ENCODE measurements at regions not wholly inside any gene's neighbourhood (a gene's known extent, or its start where the extent isn't known, plus 50 kb on each side); places are given as distances from the start of the nearest gene placed in this dataset.

DNA sequence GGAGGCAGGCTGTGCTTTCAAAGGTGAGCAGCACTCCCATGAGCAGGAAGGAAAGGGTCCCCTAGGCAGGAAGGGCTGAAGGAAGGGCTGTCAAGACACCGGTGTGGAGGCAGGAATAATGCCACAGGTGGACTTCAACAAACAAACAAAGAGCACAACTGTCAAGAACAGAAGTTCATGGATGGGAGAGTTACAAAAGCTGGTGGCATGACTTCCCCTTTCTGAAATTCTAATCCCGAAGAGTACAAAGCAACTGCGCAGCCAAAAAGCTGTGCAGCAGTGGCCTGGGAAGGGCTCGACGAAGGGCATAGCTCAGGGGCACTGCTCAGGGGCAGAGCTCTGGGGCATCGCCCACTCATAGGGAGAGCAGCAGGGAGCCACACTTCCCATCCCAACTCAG lies 582.3 kb upstream of the DIPK2B start:
- DNase-seq (ENCODE audit: low read depth) = no peak
- TF ChIP-seq, protein P1, sequence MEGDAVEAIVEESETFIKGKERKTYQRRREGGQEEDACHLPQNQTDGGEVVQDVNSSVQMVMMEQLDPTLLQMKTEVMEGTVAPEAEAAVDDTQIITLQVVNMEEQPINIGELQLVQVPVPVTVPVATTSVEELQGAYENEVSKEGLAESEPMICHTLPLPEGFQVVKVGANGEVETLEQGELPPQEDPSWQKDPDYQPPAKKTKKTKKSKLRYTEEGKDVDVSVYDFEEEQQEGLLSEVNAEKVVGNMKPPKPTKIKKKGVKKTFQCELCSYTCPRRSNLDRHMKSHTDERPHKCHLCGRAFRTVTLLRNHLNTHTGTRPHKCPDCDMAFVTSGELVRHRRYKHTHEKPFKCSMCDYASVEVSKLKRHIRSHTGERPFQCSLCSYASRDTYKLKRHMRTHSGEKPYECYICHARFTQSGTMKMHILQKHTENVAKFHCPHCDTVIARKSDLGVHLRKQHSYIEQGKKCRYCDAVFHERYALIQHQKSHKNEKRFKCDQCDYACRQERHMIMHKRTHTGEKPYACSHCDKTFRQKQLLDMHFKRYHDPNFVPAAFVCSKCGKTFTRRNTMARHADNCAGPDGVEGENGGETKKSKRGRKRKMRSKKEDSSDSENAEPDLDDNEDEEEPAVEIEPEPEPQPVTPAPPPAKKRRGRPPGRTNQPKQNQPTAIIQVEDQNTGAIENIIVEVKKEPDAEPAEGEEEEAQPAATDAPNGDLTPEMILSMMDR (IDR thresholded peaks at IDR 0.05; ENCODE audit: insufficient read depth, low read depth, low read length) = no peak
- no peak overlapping the region for H3K4me3 ChIP-seq (ENCODE audit: low read depth, low read length)

DNA sequence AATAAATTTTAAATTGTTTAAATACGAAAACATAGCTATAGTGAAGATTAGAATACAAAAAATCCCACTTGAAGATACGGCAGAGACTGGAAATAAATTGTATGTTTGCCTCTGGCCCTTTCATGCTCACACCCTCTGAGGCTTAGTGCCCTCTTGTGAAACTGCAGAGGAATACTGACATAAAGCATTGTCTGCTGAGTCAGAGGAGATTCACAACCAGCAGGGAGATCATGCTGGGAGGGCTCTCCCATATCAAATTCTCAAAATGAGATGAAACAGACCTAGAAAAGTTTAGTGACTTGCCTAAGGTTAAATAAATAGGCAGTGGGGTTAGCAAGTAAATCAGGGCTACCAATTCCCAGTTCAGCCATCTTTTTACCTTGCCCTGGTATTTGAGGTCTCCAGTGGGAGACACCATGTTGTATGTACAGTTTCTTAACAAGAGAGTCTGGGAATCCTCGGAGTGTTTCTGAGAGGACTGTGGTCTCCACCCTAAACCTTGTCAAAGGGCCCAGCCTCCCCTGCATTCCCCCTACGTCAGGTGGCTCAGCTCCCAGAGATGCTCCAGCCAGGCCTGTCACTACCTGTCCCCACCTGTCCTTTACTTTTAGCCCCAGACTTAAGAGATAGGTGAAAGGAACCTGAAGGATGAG lies 581.4 kb upstream of the DIPK2B start:
- DNase-seq (ENCODE audit: low read depth) = peak; percentile 86
- H3K4me3 ChIP-seq (ENCODE audit: low read depth, low read length) = no peak overlapping the region
- TF ChIP-seq, protein P1 (IDR thresholded peaks at IDR 0.05; ENCODE audit: insufficient read depth, low read depth, low read length) = peak; percentile 32

DNA sequence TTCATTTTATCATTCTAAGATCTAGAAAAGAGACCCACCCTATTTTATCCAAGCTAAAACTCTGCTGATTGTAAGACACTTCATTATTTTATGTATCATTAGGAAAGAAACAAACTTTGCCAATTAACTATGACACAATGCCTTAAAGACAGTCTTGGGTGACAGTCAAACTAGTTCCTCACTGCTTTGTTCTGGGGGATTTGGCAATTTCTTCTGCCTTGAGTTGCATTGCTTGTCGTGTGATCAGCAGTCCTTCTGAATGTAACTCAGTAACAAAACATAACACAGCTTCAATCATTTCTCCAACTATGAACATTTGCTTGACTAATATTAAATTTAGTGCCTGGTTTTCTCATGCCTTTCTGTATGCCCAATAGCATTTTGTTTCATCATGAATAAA lies 577.9 kb upstream of the DIPK2B start:
- no peak for DNase-seq (ENCODE audit: low read depth)
- TF ChIP-seq, protein P1 (IDR thresholded peaks at IDR 0.05; ENCODE audit: insufficient read depth, low read depth, low read length) = no peak
- no peak overlapping the region for H3K4me3 ChIP-seq (ENCODE audit: low read depth, low read length)

DNA sequence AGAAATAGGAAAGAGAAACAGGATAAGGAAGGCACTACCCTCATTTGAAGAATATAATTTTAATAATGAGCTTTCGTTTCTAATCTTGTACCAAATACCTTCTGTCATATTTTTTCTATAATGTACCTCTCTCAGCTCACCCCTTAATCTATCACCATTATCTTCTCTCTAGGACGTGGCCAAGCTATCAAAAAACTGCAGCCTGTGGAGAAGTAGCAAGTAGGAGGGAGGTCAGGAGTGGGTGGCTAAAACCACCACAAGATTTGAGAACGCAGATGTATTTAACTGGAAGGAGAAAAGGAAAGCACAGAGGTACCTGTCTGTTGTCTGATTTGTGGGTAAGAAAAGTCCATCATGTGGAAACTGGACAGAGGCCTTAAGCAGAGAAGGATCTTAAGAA lies 576.7 kb upstream of the DIPK2B start:
- no peak for DNase-seq (ENCODE audit: low read depth)
- TF ChIP-seq, protein P1 (IDR thresholded peaks at IDR 0.05; ENCODE audit: insufficient read depth, low read depth, low read length) = no peak
- H3K4me3 ChIP-seq (ENCODE audit: low read depth, low read length) = no peak overlapping the region

DNA sequence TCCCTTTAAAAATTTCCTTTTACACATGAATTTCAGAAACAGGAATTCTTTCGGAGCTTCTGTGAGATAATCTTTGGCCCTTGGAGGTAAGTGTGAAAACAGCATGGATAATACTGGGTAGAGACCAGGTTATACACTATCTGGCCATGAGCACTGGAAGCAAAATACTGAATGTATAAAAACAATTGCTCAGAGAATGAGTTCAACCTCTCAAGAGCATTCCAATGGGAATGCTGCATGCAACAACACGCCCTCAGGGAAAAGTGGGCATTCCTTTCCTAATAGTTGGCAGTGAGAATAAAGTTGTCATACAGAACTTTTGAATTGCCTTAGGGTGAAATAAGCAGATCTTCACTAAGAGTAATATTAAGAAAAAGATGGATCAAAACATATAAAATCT lies 574.8 kb upstream of the DIPK2B start:
- peak; percentile 47 for DNase-seq (ENCODE audit: low read depth)
- H3K4me3 ChIP-seq (ENCODE audit: low read depth, low read length) = no peak overlapping the region
- TF ChIP-seq, protein P1 (IDR thresholded peaks at IDR 0.05; ENCODE audit: insufficient read depth, low read depth, low read length) = no peak

DNA sequence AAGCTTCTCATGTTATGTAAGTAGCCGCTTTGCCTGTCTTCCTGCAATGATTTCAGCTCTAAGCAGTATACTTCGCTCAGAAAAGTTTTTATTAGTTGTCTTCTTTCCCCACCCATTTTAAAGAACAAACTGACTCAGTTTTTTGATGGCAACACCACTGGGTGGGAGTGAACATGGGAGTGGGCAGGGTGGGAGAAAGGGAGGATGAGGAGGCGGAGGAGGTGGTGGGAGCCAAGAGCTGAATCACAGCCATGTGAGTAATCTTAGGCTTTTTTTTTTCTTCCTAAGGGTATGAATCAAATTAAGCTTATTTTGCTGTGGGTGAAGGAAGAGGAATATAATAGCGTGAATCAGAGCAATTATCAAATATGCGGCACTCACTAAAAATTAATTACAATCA lies 574.3 kb upstream of the DIPK2B start:
- H3K4me3 ChIP-seq (ENCODE audit: low read depth, low read length) = no peak overlapping the region
- TF ChIP-seq, protein P1 (IDR thresholded peaks at IDR 0.05; ENCODE audit: insufficient read depth, low read depth, low read length) = no peak
- DNase-seq (ENCODE audit: low read depth) = peak; percentile 80

DNA sequence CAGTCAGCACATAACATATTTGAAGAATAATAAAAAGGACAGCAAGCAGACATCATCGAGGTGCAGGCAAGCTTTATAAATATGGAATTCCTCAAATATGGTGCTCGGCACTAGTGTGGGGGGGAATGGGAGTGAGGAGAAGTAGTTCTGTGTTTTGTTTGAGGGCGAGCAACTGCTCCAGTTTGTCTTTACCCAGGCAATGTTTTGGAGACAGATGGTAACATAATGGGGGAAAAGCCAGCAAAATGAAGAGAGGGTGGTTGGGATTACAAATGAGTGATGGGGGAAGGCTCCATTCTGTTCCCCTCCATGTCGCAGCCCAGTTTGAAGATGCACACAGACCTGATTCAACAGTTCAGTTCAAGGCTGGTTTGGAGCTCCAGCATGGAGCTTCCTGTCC lies 572.9 kb upstream of the DIPK2B start:
- no peak for DNase-seq (ENCODE audit: low read depth)
- H3K4me3 ChIP-seq (ENCODE audit: low read depth, low read length) = no peak overlapping the region
- TF ChIP-seq, protein P1 (IDR thresholded peaks at IDR 0.05; ENCODE audit: insufficient read depth, low read depth, low read length) = no peak
